ENCODE measurements at regions not wholly inside any gene's neighbourhood (a gene's known extent, or its start where the extent isn't known, plus 50 kb on each side); places are given as distances from the start of the nearest gene placed in this dataset.
"Not testable (repeated sequence)": the region's sequence is repeated elsewhere in the genome, so short reads cannot be mapped to it uniquely, and the experiment has no call there.

GRCh38 chr22:48306785-48307510 is 1520.7 kb downstream of the BRD1 start:
- Mint-ChIP-seq H3K27ac (no peak overlapping the region), H3K4me1 (ENCODE audit: low read depth) (no peaks in the 10 kb centered on the region), H3K9me3 (peaks cover 8% of the 10 kb centered on the region), H3K36me3 (ENCODE audit: low read depth) (no peaks in the 10 kb centered on the region), H3K27me3 (no peaks in the 10 kb centered on the region), H3K4me3 (no peak overlapping the region)
- DNase-seq, result no peak

DNA sequence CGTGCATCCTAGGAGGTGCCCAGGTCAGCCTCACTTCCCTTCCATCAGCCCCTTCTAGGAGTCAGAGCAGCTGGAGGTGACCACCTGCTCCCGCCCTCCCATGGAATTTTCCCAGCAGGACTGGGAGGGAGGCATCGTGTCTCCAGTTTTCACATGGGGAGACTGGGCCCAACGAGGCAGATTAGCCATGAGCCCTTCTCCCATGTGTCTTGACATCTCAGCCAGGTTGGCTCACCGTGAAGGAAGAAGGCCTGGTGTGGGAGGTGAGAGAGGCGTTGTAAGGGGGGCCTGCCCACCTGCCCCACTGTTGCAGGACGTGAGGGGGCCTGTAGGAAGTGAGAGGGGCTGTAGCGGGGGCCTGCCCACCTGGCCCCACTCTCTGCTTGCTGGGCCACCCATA is 1521.4 kb downstream of the BRD1 start:
- Mint-ChIP-seq H3K4me3 (no peak overlapping the region), H3K27ac (no peak overlapping the region), H3K4me1 (ENCODE audit: low read depth) (no peaks in the 10 kb centered on the region), H3K27me3 (no peaks in the 10 kb centered on the region), H3K36me3 (ENCODE audit: low read depth) (no peaks in the 10 kb centered on the region), H3K9me3 (peaks cover 5% of the 10 kb centered on the region)
- no peak for DNase-seq

DNA sequence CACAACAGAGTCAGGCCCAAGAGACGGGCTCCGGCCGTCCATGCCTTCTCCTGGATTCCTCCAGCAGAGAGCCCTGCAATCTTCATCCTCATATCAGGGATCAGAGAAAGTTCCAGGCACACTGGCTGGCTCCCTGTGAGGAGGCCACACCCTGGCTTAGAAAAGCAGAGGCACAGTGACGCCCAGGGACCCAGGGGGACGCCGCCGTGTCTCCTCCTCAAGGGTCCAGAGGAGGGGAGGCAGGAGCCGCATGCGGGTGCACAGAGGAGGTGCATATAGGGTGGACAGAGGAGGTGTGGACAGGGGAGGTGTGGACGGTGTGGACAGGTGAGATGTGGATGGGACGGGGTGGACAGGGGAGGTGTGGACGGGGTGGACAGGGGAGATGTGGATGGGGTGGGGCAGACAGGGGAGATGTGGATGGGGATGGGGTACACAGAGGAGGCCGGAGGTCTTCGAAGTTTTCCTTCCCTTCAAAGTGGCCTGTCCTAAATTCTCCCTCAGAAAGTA is 1521.9 kb downstream of the BRD1 start:
- H3K27me3 Mint-ChIP-seq, result no peaks in the 10 kb centered on the region
- H3K36me3 Mint-ChIP-seq (ENCODE audit: low read depth), result no peaks in the 10 kb centered on the region
- peaks cover 5% of the 10 kb centered on the region for H3K9me3 Mint-ChIP-seq
- no peak for DNase-seq
- no peaks in the 10 kb centered on the region for H3K4me1 Mint-ChIP-seq (ENCODE audit: low read depth)
- H3K27ac Mint-ChIP-seq, result no peak overlapping the region
- no peak overlapping the region for H3K4me3 Mint-ChIP-seq

- no peaks in the 10 kb centered on the region for H3K36me3 Mint-ChIP-seq (ENCODE audit: low read depth)
- H3K9me3 Mint-ChIP-seq, result no peaks in the 10 kb centered on the region
- no peaks in the 10 kb centered on the region for H3K4me1 Mint-ChIP-seq (ENCODE audit: low read depth)
- no peaks in the 10 kb centered on the region for H3K27me3 Mint-ChIP-seq
- DNase-seq, result no peak
- H3K27ac Mint-ChIP-seq, result no peak overlapping the region
- H3K4me3 Mint-ChIP-seq, result no peak overlapping the region
These were observed 1524.3 kb downstream of the BRD1 start for GRCh38 chr22:48303369-48303725.

DNA sequence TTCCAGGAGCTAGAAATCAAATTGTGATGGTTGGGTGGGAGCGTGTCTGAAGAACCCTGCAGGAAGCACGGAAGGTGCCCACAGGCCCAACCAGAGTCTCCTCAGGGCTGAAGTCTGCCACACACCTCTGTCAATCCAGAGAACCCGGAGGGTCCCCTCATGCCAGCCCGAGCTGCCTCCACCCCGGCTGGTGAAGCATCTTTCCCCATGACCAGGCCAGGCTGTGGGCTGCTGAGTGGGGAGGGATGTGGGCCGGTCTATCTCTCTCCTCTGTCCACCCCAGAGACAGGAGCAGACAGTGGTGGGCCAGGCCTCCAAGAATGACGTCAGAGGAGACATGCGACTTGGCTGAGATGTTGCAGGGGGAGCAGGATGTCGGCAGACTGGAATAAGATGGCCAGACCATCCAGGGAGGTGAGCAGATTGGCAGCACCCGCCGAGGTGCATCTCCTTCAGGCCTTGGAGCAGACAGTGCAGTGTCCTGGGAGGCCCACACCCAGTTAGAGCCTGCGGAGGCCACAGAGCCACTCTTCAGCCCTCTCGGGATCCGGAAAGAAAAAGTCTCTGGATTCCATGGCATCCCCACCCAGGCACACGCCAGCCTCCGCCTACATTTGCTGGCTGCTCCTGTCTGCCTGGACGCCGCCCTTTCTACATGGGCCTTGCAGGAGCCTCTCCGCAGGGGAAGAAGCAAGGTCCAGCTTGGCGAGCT is 1524.9 kb downstream of the BRD1 start:
- Mint-ChIP-seq H3K4me3 (no peak overlapping the region), H3K36me3 (ENCODE audit: low read depth) (no peaks in the 10 kb centered on the region), H3K4me1 (ENCODE audit: low read depth) (no peaks in the 10 kb centered on the region), H3K9me3 (no peaks in the 10 kb centered on the region), H3K27ac (no peak overlapping the region), H3K27me3 (no peaks in the 10 kb centered on the region)
- DNase-seq, result no peak

GRCh38 chr22:48301908-48302307 is 1525.8 kb downstream of the BRD1 start:
- Mint-ChIP-seq H3K4me1 (ENCODE audit: low read depth) (no peaks in the 10 kb centered on the region), H3K9me3 (no peaks in the 10 kb centered on the region), H3K27me3 (no peaks in the 10 kb centered on the region), H3K36me3 (ENCODE audit: low read depth) (no peaks in the 10 kb centered on the region), H3K4me3 (no peak overlapping the region), H3K27ac (no peak overlapping the region)
- no peak for DNase-seq

DNA sequence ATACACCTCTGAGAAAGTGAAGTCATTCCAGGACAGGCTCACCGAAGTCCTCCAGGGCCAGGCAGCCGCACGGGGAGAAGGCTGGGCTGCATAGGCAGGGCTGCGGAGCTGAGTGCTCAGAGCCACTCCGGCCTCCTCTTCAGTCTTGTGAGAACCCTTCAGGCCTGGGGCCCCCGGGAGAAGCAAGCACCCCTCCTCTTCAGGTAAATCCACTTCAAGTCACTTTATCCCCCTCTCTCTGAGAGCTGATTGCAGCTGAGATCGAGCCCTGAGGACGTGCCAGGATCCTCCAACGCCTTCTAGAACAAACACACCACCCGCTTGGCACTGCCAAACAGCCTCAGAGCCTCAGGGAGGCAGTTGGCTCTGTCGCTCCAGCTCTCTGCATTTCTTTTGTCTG is 1526.3 kb downstream of the BRD1 start:
- no peaks in the 10 kb centered on the region for H3K27me3 Mint-ChIP-seq
- no peaks in the 10 kb centered on the region for H3K4me1 Mint-ChIP-seq (ENCODE audit: low read depth)
- no peak for DNase-seq
- H3K27ac Mint-ChIP-seq, result no peak overlapping the region
- no peak overlapping the region for H3K4me3 Mint-ChIP-seq
- no peaks in the 10 kb centered on the region for H3K9me3 Mint-ChIP-seq
- no peaks in the 10 kb centered on the region for H3K36me3 Mint-ChIP-seq (ENCODE audit: low read depth)

GRCh38 chr22:48300877-48301276 is 1526.8 kb downstream of the BRD1 start:
- H3K36me3 Mint-ChIP-seq (ENCODE audit: low read depth), result no peaks in the 10 kb centered on the region
- DNase-seq, result no peak
- H3K27me3 Mint-ChIP-seq, result no peaks in the 10 kb centered on the region
- H3K4me1 Mint-ChIP-seq (ENCODE audit: low read depth), result no peaks in the 10 kb centered on the region
- no peak overlapping the region for H3K27ac Mint-ChIP-seq
- no peak overlapping the region for H3K4me3 Mint-ChIP-seq
- H3K9me3 Mint-ChIP-seq, result no peaks in the 10 kb centered on the region

DNA sequence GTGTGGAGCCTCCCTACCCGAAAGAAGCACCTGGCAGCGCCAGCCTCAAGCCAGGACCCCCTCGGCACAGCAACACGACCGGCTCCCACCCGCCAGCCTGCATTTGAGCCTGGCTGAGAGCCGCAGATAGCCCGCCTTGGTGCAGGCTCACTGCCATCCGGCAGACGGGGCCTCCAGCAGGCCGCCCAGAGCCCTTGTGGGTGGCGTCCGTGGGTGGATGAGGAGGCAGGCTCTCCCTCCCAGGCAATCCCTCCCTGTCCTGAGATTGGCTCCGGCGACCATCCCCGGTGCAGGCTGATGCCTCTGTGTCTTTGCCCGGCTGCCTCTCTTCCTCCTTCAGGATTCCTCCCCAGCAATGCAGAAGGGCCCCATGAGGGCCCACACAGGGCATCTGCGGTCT is 1527.9 kb downstream of the BRD1 start:
- Mint-ChIP-seq H3K9me3 (no peaks in the 10 kb centered on the region), H3K36me3 (ENCODE audit: low read depth) (no peaks in the 10 kb centered on the region), H3K4me1 (ENCODE audit: low read depth) (no peaks in the 10 kb centered on the region), H3K4me3 (no peak overlapping the region), H3K27ac (no peak overlapping the region), H3K27me3 (no peaks in the 10 kb centered on the region)
- no peak for DNase-seq

DNA sequence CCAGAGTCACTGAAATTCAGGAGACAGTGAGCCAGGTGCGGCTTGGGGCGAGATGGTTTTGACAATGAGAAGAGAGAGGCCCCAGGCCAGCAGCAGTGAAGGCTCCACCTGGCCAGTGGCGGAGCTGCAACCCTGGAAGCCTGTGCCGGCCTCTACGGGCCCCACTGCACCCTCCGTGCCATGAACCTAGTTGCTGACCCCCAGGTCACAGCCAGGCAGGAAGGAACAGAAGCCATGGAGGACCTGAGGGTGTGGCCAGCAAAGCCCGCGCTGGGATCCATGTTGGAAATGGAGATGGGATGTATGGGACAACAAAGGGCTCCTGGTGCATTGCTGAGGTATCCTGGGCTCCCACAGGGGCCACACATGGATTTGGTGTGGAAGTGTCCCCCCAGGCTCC is 1528.5 kb downstream of the BRD1 start:
- DNase-seq, result no peak
- Mint-ChIP-seq H3K27me3 (no peaks in the 10 kb centered on the region), H3K27ac (no peak overlapping the region), H3K4me3 (no peak overlapping the region), H3K9me3 (no peaks in the 10 kb centered on the region), H3K4me1 (ENCODE audit: low read depth) (no peaks in the 10 kb centered on the region), H3K36me3 (ENCODE audit: low read depth) (no peaks in the 10 kb centered on the region)

DNA sequence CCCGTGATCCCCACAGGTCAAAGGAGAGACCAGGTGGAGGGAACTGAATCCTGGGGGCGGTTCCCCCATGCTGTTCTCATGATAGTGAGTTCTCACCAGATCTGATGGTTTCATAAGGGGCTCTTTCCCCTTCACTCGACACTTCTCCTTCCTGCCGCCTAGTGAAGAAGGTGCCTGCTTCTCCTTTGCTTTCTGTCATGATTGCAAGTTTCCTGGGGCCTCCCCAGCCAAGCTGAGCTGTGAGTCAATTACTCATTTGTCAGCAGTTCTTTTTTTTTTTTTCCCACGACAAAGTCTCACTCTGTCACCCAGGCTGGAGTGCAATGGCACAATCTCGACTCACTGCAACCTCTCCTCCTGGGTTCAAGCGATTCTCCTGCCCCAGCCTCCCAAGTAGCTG is 1530.4 kb downstream of the BRD1 start:
- no peak overlapping the region for H3K27ac Mint-ChIP-seq
- H3K9me3 Mint-ChIP-seq, result peaks cover 3% of the 10 kb centered on the region
- H3K4me1 Mint-ChIP-seq (ENCODE audit: low read depth), result no peaks in the 10 kb centered on the region
- H3K27me3 Mint-ChIP-seq, result no peaks in the 10 kb centered on the region
- DNase-seq, result no peak
- H3K36me3 Mint-ChIP-seq (ENCODE audit: low read depth), result no peaks in the 10 kb centered on the region
- no peak overlapping the region for H3K4me3 Mint-ChIP-seq

DNA sequence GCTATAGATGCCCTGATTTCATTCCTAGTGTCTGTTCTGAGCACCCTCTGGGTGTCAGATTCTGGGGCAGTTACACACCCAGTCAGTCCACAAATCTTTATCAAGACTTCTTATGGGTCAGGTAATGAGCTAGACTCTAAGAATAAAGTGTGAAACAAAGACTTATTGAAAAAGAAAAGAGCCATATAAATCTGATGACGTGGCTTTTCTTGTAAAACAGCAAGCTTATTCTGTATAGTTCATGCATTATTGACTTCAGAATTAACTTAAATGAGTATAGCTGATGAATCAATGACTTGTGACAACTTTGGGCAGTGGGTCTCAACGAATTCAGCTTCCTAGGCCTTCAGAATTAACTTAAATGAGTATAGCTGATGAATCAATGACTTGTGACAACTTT is 1527.5 kb downstream of the TBC1D22A start:
- not testable (repeated sequence) for H3K27me3 Mint-ChIP-seq; H3K36me3 Mint-ChIP-seq (ENCODE audit: low read depth); DNase-seq; H3K4me1 Mint-ChIP-seq (ENCODE audit: low read depth); H3K4me3 Mint-ChIP-seq; H3K27ac Mint-ChIP-seq; H3K9me3 Mint-ChIP-seq

- DNase-seq, result no peak
- Mint-ChIP-seq H3K27ac (no peak overlapping the region), H3K4me1 (ENCODE audit: low read depth) (no peaks in the 10 kb centered on the region), H3K27me3 (peaks cover 4% of the 10 kb centered on the region), H3K4me3 (no peak overlapping the region), H3K36me3 (ENCODE audit: low read depth) (no peaks in the 10 kb centered on the region), H3K9me3 (peaks cover 4% of the 10 kb centered on the region)
These were observed 1526.0 kb downstream of the TBC1D22A start for GRCh38 chr22:48288376-48288940.

GRCh38 chr22:48287031-48287430 is 1524.6 kb downstream of the TBC1D22A start:
- Mint-ChIP-seq H3K27ac (no peak overlapping the region), H3K36me3 (ENCODE audit: low read depth) (no peaks in the 10 kb centered on the region), H3K9me3 (peaks cover 4% of the 10 kb centered on the region), H3K4me1 (ENCODE audit: low read depth) (no peaks in the 10 kb centered on the region), H3K4me3 (no peak overlapping the region), H3K27me3 (peaks cover 6% of the 10 kb centered on the region)
- DNase-seq, result no peak

DNA sequence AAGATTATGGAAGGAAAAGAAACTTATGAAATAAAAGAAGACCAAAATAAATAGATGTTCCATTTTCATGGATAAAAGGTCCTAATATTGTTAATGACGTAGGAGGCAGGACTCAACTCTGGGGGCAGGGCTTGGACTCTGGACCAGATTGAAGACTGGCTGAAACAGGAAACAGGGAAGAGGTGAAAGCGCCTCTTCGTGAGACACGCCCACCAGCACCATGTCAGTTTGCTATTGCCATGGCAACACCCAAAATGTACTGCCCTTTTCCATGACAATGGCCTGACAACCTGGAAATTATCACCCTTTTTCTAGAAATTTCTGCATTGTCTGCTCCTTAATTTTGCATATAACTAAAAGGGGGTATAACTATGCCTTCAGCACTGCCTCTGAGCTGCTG is 1522.2 kb downstream of the TBC1D22A start:
- Mint-ChIP-seq H3K36me3 (ENCODE audit: low read depth) (no peaks in the 10 kb centered on the region), H3K9me3 (no peaks in the 10 kb centered on the region), H3K27me3 (peaks cover 20% of the 10 kb centered on the region), H3K4me3 (no peak overlapping the region), H3K27ac (no peak overlapping the region), H3K4me1 (ENCODE audit: low read depth) (no peaks in the 10 kb centered on the region)
- DNase-seq, result no peak

All from activated T-cell treated with anti-CD3 and anti-CD28 coated beads, Interleukin-2, amount 50 U/mL, for 24 hours (primary cell).